IMR-90 (cell line): ENCODE measurements at regions not wholly inside any gene's neighbourhood (a gene's known extent, or its start where the extent isn't known, plus 50 kb on each side); places are given as distances from the start of the nearest gene placed in this dataset.

Experiments used
- ATAC-seq: fragments of 200-7000 bp; cut with Tn5 transposase; 2 replicates; pipeline ENCODE4 v1.9.1; 2020; ENCODE audit warnings: low read depth, mild to moderate bottlenecking, moderate library complexity
- BruUV-seq: library from RNA; stranded (reverse); fragments of 400-500 nt; replicated peaks from 2 replicates; lab custom pipeline; 2021; lab: Mats Ljungman, UMichigan
- CTCF ChIA-PET: fragments of 300-600 bp; formaldehyde crosslinking; extraction: SDS; loops from one replicate; lab custom pipeline; 2021; ENCODE audit warnings: antibody characterized with exemption; lab: Yijun Ruan, JAX
- POLR2A ChIA-PET: fragments of 300-600 bp; sonication (Branson Sonifier 250); formaldehyde crosslinking; loops from one replicate; lab custom pipeline; 2022; ENCODE audit warnings: antibody characterized with exemption; ENCODE audit not compliant: unreplicated experiment; lab: Charles Lee
- DNase-seq: peaks from one replicate; pipeline ENCODE4 v3.0.0; 2013
- H2AFZ ChIP-seq: replicated peaks from 2 replicates; pipeline ENCODE3; 2013; ENCODE audit warnings: low read length, mild to moderate bottlenecking; ENCODE audit not compliant: poor library complexity
- H2AK5ac ChIP-seq: 2 replicates; pipeline ENCODE4 v1.6.1; 2013; ENCODE audit warnings: low read depth, low read length, inconsistent platforms
- H2AK9ac ChIP-seq: replicated peaks from 2 replicates; pipeline ENCODE3; 2013; ENCODE audit warnings: mild to moderate bottlenecking, low read depth, low read length, moderate library complexity; ENCODE audit not compliant: poor library complexity
- H2BK120ac ChIP-seq: 2 replicates; pipeline ENCODE4 v1.6.1; 2013; ENCODE audit warnings: low read depth, low read length, inconsistent platforms
- H2BK15ac ChIP-seq: 3 replicates; pipeline ENCODE4 v1.6.1; 2013; ENCODE audit warnings: low read depth, low read length, inconsistent platforms
- H2BK20ac ChIP-seq: 2 replicates; pipeline ENCODE4 v1.6.1; 2013; ENCODE audit warnings: low read depth, mild to moderate bottlenecking, inconsistent platforms, low read length, moderate library complexity
- H2BK5ac ChIP-seq: 2 replicates; pipeline ENCODE4 v1.6.1; 2013; ENCODE audit warnings: mild to moderate bottlenecking, low read depth, low read length, inconsistent platforms; ENCODE audit not compliant: poor library complexity, severe bottlenecking
- H3K14ac ChIP-seq: replicated peaks from 2 replicates; pipeline ENCODE4 v1.6.1; 2013; ENCODE audit warnings: low read depth, low read length, inconsistent platforms
- H3K18ac ChIP-seq: 2 replicates; pipeline ENCODE4 v1.6.1; 2013; ENCODE audit warnings: low read depth, low read length, control low read depth
- H3K23ac ChIP-seq: 2 replicates; pipeline ENCODE4 v1.6.1; 2013; ENCODE audit warnings: low read depth, low read length, inconsistent platforms
- H3K27ac ChIP-seq: 2 replicates; pipeline ENCODE4 v1.5.1; 2013; ENCODE audit warnings: mild to moderate bottlenecking, control low read depth, low read length; ENCODE audit not compliant: insufficient read depth
- H3K27me3 ChIP-seq: 2 replicates; pipeline ENCODE4 v1.6.1; 2013; ENCODE audit warnings: low read length; ENCODE audit not compliant: control insufficient read depth, insufficient read depth
- H3K36me3 ChIP-seq: 2 replicates; pipeline ENCODE4 v1.6.1; 2013; ENCODE audit warnings: low read length, mixed read lengths; ENCODE audit not compliant: control insufficient read depth, insufficient read depth
- H3K4ac ChIP-seq: 2 replicates; pipeline ENCODE4 v1.6.1; 2013; ENCODE audit warnings: low read depth, low read length, inconsistent platforms
- H3K4me1 ChIP-seq: 2 replicates; pipeline ENCODE4 v1.6.1; 2013; ENCODE audit warnings: low read length, mixed read lengths; ENCODE audit not compliant: control insufficient read depth, insufficient read depth
- H3K4me2 ChIP-seq: 2 replicates; pipeline ENCODE4 v1.6.1; 2013; ENCODE audit warnings: low read depth, mild to moderate bottlenecking, control low read depth, low read length, moderate library complexity
- H3K4me3 ChIP-seq: 2 replicates; pipeline ENCODE4 v1.5.1; 2013; ENCODE audit warnings: low read depth, mild to moderate bottlenecking, control low read depth, low read length, moderate library complexity; ENCODE audit not compliant: insufficient read depth
- H3K56ac ChIP-seq: 2 replicates; pipeline ENCODE4 v1.6.1; 2013; ENCODE audit warnings: low read length, inconsistent platforms; ENCODE audit not compliant: insufficient read depth; ENCODE audit errors: extremely low read depth
- H3K79me1 ChIP-seq, 2 experiments: 2 replicates each; pipeline ENCODE4 v1.6.1; 2013; ENCODE audit warnings: low read length in 2 of 2, inconsistent platforms in 1 of 2, low read depth in 1 of 2
- H3K9ac ChIP-seq: 2 replicates; pipeline ENCODE4 v1.6.1; 2013; ENCODE audit warnings: low read depth, low read length, control low read depth
- H3K9me1 ChIP-seq: 2 replicates; pipeline ENCODE4 v1.6.1; 2013; ENCODE audit warnings: low read length, inconsistent platforms; ENCODE audit not compliant: insufficient read depth
- H3K9me3 ChIP-seq: 2 replicates; pipeline ENCODE4 v1.6.1; 2013; ENCODE audit warnings: low read length; ENCODE audit not compliant: control insufficient read depth, insufficient read depth
- H4K20me1 ChIP-seq: 2 replicates; pipeline ENCODE4 v1.6.1; 2013; ENCODE audit warnings: low read length, inconsistent platforms; ENCODE audit not compliant: insufficient read depth
- H4K5ac ChIP-seq: 2 replicates; pipeline ENCODE4 v1.6.1; 2013; ENCODE audit warnings: mild to moderate bottlenecking, low read depth, low read length, control low read depth
- H4K8ac ChIP-seq, 2 experiments: 2 replicates each; pipeline ENCODE4 v1.6.1; 2013; ENCODE audit warnings: low read depth in 2 of 2, low read length in 2 of 2, control low read depth in 1 of 2, inconsistent platforms in 1 of 2
- H4K91ac ChIP-seq: 2 replicates; pipeline ENCODE4 v1.6.1; 2013; ENCODE audit warnings: low read depth, low read length, inconsistent platforms; ENCODE audit not compliant: insufficient read depth
- BHLHE40 ChIP-seq: fragments of 150-350 bp; IDR thresholded peaks from 2 replicates; pipeline ENCODE4 v1.6.1; 2016; ENCODE audit warnings: mild to moderate bottlenecking, low read depth, low read length
- CEBPB ChIP-seq: IDR thresholded peaks from 2 replicates; pipeline ENCODE4 v1.6.1; 2012; ENCODE audit warnings: low read depth, low read length, improper control_type of control experiment
- CHD1 ChIP-seq: IDR thresholded peaks from 2 replicates; pipeline ENCODE4 v1.6.1; 2012; ENCODE audit warnings: low read depth, low read length, improper control_type of control experiment
- CTCF ChIP-seq: conservative IDR thresholded peaks from 2 replicates; pipeline ENCODE4 v1.5.1; 2012; ENCODE audit warnings: mild to moderate bottlenecking, low read depth, low read length, improper control_type of control experiment
- ELK1 ChIP-seq: fragments of 150-350 bp; IDR thresholded peaks from 2 replicates; pipeline ENCODE4 v1.6.1; 2016; ENCODE audit warnings: low read depth, mild to moderate bottlenecking, low read length, moderate library complexity, borderline replicate concordance
- FOS ChIP-seq: fragments of 150-350 bp; IDR thresholded peaks from 2 replicates; pipeline ENCODE4 v1.6.1; 2016; ENCODE audit warnings: low read depth, low read length
- MAFK ChIP-seq: IDR thresholded peaks from 2 replicates; pipeline ENCODE4 v1.6.1; 2012; ENCODE audit warnings: low read depth, low read length, improper control_type of control experiment
- MAZ ChIP-seq: IDR thresholded peaks from 2 replicates; pipeline ENCODE4 v1.6.1; 2012; ENCODE audit warnings: low read depth, mild to moderate bottlenecking, low read length, improper control_type of control experiment, moderate library complexity, borderline replicate concordance
- MXI1 ChIP-seq: IDR thresholded peaks from 2 replicates; pipeline ENCODE4 v1.6.1; 2012; ENCODE audit warnings: low read depth, mild to moderate bottlenecking, low read length, moderate library complexity, borderline replicate concordance
- NFE2L2 ChIP-seq: fragments of 150-350 bp; IDR thresholded peaks from 2 replicates; pipeline ENCODE4 v1.6.1; 2016; ENCODE audit warnings: low read depth, mild to moderate bottlenecking, low read length
- POLR2A ChIP-seq: IDR thresholded peaks from 2 replicates; pipeline ENCODE4 v1.6.1; 2012; ENCODE audit warnings: mild to moderate bottlenecking, low read depth, low read length
- RAD21 ChIP-seq: IDR thresholded peaks from 2 replicates; pipeline ENCODE4 v1.6.1; 2012; ENCODE audit warnings: low read length, improper control_type of control experiment
- RCOR1 ChIP-seq: IDR thresholded peaks from 2 replicates; pipeline ENCODE4 v1.6.1; 2012; ENCODE audit warnings: mild to moderate bottlenecking, low read length, improper control_type of control experiment; ENCODE audit not compliant: insufficient replicate concordance
- RFX5 ChIP-seq: IDR thresholded peaks from 2 replicates; pipeline ENCODE4 v1.8.0; 2012; ENCODE audit warnings: low read depth, mild to moderate bottlenecking, low read length, moderate library complexity
- SMC3 ChIP-seq: fragments of 150-350 bp; IDR thresholded peaks from 2 replicates; pipeline ENCODE4 v1.6.1; 2016; ENCODE audit warnings: low read depth, mild to moderate bottlenecking, antibody characterized with exemption, low read length, moderate library complexity
- WGBS, 2 experiments: methylation state at CpG; one replicate each; pipeline versions ENCODE4 v1.1.5 to v1.1.7; 2013; ENCODE audit warnings: missing lambda C conversion rate in 2 of 2; ENCODE audit not compliant: insufficient read length in 1 of 2; ENCODE audit errors: extremely low coverage in 2 of 2; 5-methylcytosine and 5-hydroxymethylcytosine counted together
- dilution Hi-C: fragments of 300-500 bp; cut with HindIII; formaldehyde crosslinking; loops from one replicate; pipeline ENCODE4 v1.14.3; 2018; ENCODE audit warnings: low sequenced_read_pairs; ENCODE audit not compliant: unreplicated experiment
- in situ Hi-C: fragments of 300-500 bp; cut with MboI; formaldehyde crosslinking; loops from 3 replicates; pipeline ENCODE4 v1.14.3; 2019; ENCODE audit warnings: low sequenced_read_pairs, inconsistent platforms, mixed read lengths
- intact Hi-C: fragments of 100-400 bp; cut with micrococcal nuclease; formaldehyde crosslinking; loops from 2 replicates; pipeline ENCODE4 v1.10.0; 2022
- TF ChIP-seq, protein P1 (sequence below): fragments of 150-350 bp; IDR thresholded peaks from 2 replicates; pipeline ENCODE4 v1.6.1; 2017; ENCODE audit warnings: mild to moderate bottlenecking, antibody characterized with exemption, low read length, low read depth

GRCh38 chr3:124322309-124322880 lies 330.5 kb upstream of the ROPN1 start:
- Histone ChIP-seq H2BK120ac (no peak overlapping the region), H3K9ac (no peak overlapping the region), H2BK5ac (no peak overlapping the region), H3K56ac (no peak overlapping the region), H3K9me3 (no peaks in the 10 kb centered on the region), H4K5ac (no peak overlapping the region), H3K4ac (no peak overlapping the region), H3K4me3 (no peak overlapping the region), H3K36me3 (no peaks in the 10 kb centered on the region), H3K27me3 (peaks cover 16% of the 10 kb centered on the region), H3K79me1 (no peaks in the 10 kb centered on the region), H2AFZ (no peak overlapping the region), H3K4me1 (no peaks in the 10 kb centered on the region; the same call in 1 of the 2 replicates), H4K20me1 (no peaks in the 10 kb centered on the region), H3K4me2 (no peak overlapping the region), H3K18ac (no peak overlapping the region), H2AK5ac (no peak overlapping the region), H3K9me1 (no peaks in the 10 kb centered on the region), H4K91ac (no peak overlapping the region), H3K23ac (no peak overlapping the region), H2BK15ac (no peak overlapping the region), H3K27ac (no peak overlapping the region), H2BK20ac (no peak overlapping the region), H4K8ac (no peak overlapping the region), H2AK9ac (no peak overlapping the region), H3K14ac (no peak overlapping the region; the same call in 1 of the 2 replicates)
- DNase-seq: peak; percentile 7
- dilution Hi-C loops (no loop called here), intact Hi-C loops (no loop called here), in situ Hi-C loops (no loop called here)
- TF ChIP-seq CHD1: no peak
- TF ChIP-seq SMC3: no peak
- TF ChIP-seq NFE2L2: no peak
- TF ChIP-seq MXI1: no peak
- no peak for TF ChIP-seq POLR2A
- no peak for TF ChIP-seq MAZ
- TF ChIP-seq BHLHE40: no peak
- TF ChIP-seq, protein P1, sequence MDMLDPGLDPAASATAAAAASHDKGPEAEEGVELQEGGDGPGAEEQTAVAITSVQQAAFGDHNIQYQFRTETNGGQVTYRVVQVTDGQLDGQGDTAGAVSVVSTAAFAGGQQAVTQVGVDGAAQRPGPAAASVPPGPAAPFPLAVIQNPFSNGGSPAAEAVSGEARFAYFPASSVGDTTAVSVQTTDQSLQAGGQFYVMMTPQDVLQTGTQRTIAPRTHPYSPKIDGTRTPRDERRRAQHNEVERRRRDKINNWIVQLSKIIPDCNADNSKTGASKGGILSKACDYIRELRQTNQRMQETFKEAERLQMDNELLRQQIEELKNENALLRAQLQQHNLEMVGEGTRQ: no peak
- TF ChIP-seq CTCF: no peak
- no peak for TF ChIP-seq RFX5
- no peak for TF ChIP-seq MAFK
- no peak for TF ChIP-seq CEBPB
- no peak for TF ChIP-seq ELK1
- no peak for TF ChIP-seq FOS
- TF ChIP-seq RCOR1: no peak
- TF ChIP-seq RAD21: no peak
- no TSS peak for BruUV-seq
- CTCF ChIA-PET: no interaction called here
- POLR2A ChIA-PET: no interaction called here
- no CpG with 5 or more reads among the region's 3 CpGs for WGBS, 2 experiments
- peak; percentile 13; the same call in 1 of the 2 replicates for ATAC-seq
